Fibroblast of lung (primary cell): ENCODE measurements at regions not wholly inside any gene's neighbourhood (a gene's known extent, or its start where the extent isn't known, plus 50 kb on each side); places are given as distances from the start of the nearest gene placed in this dataset.

Experiments
- DNase-seq, 2 donors: peaks; one replicate each; pipeline versions ENCODE4 v3.0.0 to v3.0.0-alpha.2; 2010; ENCODE audit warnings: low read depth in 2 of 2
- H2AFZ ChIP-seq: 2 replicates; pipeline ENCODE4 v1.5.1; 2012; ENCODE audit warnings: low read length, control low read depth, inconsistent platforms
- H3K27ac ChIP-seq: 2 replicates; pipeline ENCODE4 v1.5.1; 2011; ENCODE audit warnings: low read length, control low read depth; ENCODE audit not compliant: insufficient read depth
- H3K27me3 ChIP-seq: 2 replicates; pipeline ENCODE4 v1.5.1; 2011; ENCODE audit warnings: mild to moderate bottlenecking, low read length; ENCODE audit not compliant: control insufficient read depth, insufficient read depth
- H3K36me3 ChIP-seq: 2 replicates; pipeline ENCODE4 v1.5.1; 2011; ENCODE audit warnings: low read length; ENCODE audit not compliant: control insufficient read depth, insufficient read depth
- H3K4me1 ChIP-seq: 2 replicates; pipeline ENCODE4 v1.5.1; 2011; ENCODE audit warnings: low read length; ENCODE audit not compliant: control insufficient read depth, insufficient read depth; ENCODE audit errors: extremely low read depth
- H3K4me2 ChIP-seq: 2 replicates; pipeline ENCODE4 v1.5.1; 2011; ENCODE audit warnings: low read length, control low read depth; ENCODE audit not compliant: insufficient read depth; ENCODE audit errors: extremely low read depth
- H3K4me3 ChIP-seq, 4 experiments: fragments of 200-600 bp in 1 of 4; sonication (generic) in 1 of 4; replicated peaks in 1 of 4; 2 replicates each; pipeline ENCODE4 v1.5.1; 2011 to 2016; ENCODE audit warnings: low read length in 4 of 4, low read depth in 3 of 4, mild to moderate bottlenecking in 3 of 4, control low read depth in 2 of 4, inconsistent platforms in 1 of 4, mixed read lengths in 1 of 4; ENCODE audit not compliant: insufficient read depth in 1 of 4; ENCODE audit errors: control extremely low read depth in 1 of 4
- H3K79me2 ChIP-seq: 2 replicates; pipeline ENCODE4 v1.5.1; 2012; ENCODE audit warnings: mild to moderate bottlenecking, low read length, inconsistent platforms; ENCODE audit not compliant: control insufficient read depth, insufficient read depth
- H3K9ac ChIP-seq: 2 replicates; pipeline ENCODE4 v1.5.1; 2011; ENCODE audit warnings: mild to moderate bottlenecking, low read length, control low read depth; ENCODE audit not compliant: insufficient read depth
- H3K9me3 ChIP-seq: 2 replicates; pipeline ENCODE4 v1.5.1; 2012; ENCODE audit warnings: low read depth, low read length; ENCODE audit not compliant: control insufficient read depth, insufficient read depth
- H4K20me1 ChIP-seq: 2 replicates; pipeline ENCODE4 v1.5.1; 2011; ENCODE audit warnings: low read length; ENCODE audit not compliant: control insufficient read depth, insufficient read depth; ENCODE audit errors: extremely low read depth
- EZH2 ChIP-seq: IDR thresholded peaks from 2 replicates; pipeline ENCODE4 v1.5.1; 2012; ENCODE audit warnings: low read length, control low read depth, mild to moderate bottlenecking; ENCODE audit errors: missing control alignments
- TF ChIP-seq, protein P1 (sequence below), 2 donors: IDR thresholded peaks in 1 of 2; conservative IDR thresholded peaks in 1 of 2; 1 replicate in 1 of 2; 2 replicates in 1 of 2; pipeline ENCODE4 v1.5.1; 2011 to 2012; ENCODE audit warnings: low read length in 2 of 2, control low read depth in 1 of 2, inconsistent platforms in 1 of 2, low read depth in 1 of 2, mild to moderate bottlenecking in 1 of 2

DNA sequence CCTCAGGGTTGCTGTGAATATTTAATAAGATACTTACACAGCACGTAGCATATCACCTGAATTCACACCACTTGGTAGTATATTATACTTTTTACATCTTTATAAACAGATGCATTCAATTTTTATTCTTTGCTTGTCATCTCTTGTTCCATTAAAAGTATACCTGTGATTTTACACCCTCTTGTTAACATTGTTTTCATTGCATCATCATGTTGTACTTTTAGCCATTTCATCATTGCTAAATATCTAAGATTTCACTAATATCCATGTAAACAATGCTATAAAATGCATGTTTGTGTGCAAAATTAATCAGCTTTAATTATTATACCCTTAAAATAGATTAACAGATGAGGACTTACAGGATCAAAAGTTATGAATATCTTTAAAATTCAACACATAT is 155.3 kb downstream of the MEX3B start:
- no peak overlapping the region for H3K4me3 ChIP-seq
- no peak overlapping the region for H3K9ac ChIP-seq
- DNase-seq, result no peak
- no peak overlapping the region for H3K27ac ChIP-seq
- H3K36me3 ChIP-seq, result no peaks in the 10 kb centered on the region
- H3K79me2 ChIP-seq, result no peaks in the 10 kb centered on the region
- no peak overlapping the region for H2AFZ ChIP-seq
- H3K9me3 ChIP-seq, result no peaks in the 10 kb centered on the region
- H3K27me3 ChIP-seq, result no peaks in the 10 kb centered on the region
- H4K20me1 ChIP-seq, result no peaks in the 10 kb centered on the region
- TF ChIP-seq, protein P1, sequence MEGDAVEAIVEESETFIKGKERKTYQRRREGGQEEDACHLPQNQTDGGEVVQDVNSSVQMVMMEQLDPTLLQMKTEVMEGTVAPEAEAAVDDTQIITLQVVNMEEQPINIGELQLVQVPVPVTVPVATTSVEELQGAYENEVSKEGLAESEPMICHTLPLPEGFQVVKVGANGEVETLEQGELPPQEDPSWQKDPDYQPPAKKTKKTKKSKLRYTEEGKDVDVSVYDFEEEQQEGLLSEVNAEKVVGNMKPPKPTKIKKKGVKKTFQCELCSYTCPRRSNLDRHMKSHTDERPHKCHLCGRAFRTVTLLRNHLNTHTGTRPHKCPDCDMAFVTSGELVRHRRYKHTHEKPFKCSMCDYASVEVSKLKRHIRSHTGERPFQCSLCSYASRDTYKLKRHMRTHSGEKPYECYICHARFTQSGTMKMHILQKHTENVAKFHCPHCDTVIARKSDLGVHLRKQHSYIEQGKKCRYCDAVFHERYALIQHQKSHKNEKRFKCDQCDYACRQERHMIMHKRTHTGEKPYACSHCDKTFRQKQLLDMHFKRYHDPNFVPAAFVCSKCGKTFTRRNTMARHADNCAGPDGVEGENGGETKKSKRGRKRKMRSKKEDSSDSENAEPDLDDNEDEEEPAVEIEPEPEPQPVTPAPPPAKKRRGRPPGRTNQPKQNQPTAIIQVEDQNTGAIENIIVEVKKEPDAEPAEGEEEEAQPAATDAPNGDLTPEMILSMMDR (conservative IDR thresholded peaks at IDR 0.05 in 1 of 2, IDR thresholded peaks at IDR 0.05 in 1 of 2; ENCODE audit: low read depth in 1 of 2, low read length in 2 of 2), result no peak
- no peak for TF ChIP-seq EZH2
- peaks cover 8% of the 10 kb centered on the region for H3K4me1 ChIP-seq
- no peak overlapping the region for H3K4me2 ChIP-seq

DNA sequence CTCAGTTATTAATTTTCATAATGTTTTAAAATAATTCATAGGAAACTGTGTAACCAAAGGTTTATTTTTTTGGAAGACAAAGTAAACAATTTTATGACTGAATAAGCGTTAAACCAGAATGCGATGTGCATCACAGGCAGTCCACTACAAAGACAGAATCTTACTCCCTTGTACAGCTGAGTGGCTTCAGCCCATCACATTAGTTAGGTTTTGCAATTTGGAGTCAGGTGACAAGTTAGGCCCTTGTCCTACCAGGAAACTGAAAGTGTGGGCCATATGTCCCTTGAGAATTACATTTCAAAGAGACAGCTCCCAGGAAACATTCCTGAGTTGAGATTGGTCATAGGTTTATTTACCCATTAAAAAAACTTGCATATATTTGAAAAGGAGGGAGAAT is 156.3 kb downstream of the MEX3B start:
- no peak for TF ChIP-seq EZH2
- TF ChIP-seq, protein P1 (conservative IDR thresholded peaks at IDR 0.05 in 1 of 2, IDR thresholded peaks at IDR 0.05 in 1 of 2; ENCODE audit: low read depth in 1 of 2, low read length in 2 of 2), result no peak
- no peaks in the 10 kb centered on the region for H3K36me3 ChIP-seq
- no peaks in the 10 kb centered on the region for H4K20me1 ChIP-seq
- no peaks in the 10 kb centered on the region for H3K79me2 ChIP-seq
- no peaks in the 10 kb centered on the region for H3K27me3 ChIP-seq
- H3K9ac ChIP-seq, result no peak overlapping the region
- H3K27ac ChIP-seq, result no peak overlapping the region
- H3K4me2 ChIP-seq, result no peak overlapping the region
- DNase-seq, result peak in 1 of 2 donors; percentile 58
- no peak overlapping the region for H2AFZ ChIP-seq
- H3K4me3 ChIP-seq, result no peak overlapping the region
- H3K9me3 ChIP-seq, result no peaks in the 10 kb centered on the region
- H3K4me1 ChIP-seq, result peaks cover 8% of the 10 kb centered on the region

DNA sequence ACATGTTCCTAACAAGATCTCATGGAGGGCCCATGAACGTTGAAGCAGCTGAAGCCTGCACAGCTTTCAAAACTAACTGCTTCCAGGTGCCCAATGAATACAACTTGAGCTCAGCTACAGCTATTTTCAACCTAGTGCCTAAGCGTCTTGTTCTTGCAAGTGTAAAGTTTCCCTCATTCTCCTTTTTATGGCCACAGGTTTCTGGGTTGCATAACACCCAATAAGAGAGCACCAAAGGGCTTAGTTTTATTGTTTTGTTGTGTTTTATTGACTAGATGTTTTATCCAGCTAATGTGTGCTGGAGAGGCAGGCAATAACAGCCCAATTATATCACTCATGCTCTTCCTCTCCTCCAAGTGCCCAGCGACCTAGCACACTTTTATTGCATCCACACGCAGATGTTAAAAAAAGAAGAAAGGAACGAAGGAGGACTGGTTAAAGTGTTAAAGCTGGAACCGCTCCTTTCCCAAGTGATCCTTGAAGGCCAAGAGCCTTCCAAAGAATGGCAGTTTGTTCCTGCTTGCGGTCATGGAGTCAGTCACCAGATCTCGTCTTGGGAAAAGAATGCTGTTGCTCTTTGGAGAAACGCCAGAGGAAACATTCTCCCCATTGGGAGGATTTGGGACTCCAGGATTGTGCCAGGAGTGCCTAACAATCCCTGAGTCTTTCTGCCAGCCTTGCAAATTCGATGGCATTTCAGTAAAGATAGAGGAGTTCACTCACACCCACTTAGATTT is 156.9 kb downstream of the MEX3B start:
- Histone ChIP-seq H3K79me2 (no peaks in the 10 kb centered on the region), H4K20me1 (no peaks in the 10 kb centered on the region), H2AFZ (no peak overlapping the region), H3K36me3 (no peaks in the 10 kb centered on the region), H3K4me2 (peak overlapping the region; percentile 44), H3K4me3 (no peak overlapping the region), H3K27ac (no peak overlapping the region), H3K27me3 (no peaks in the 10 kb centered on the region), H3K9me3 (no peaks in the 10 kb centered on the region), H3K9ac (no peak overlapping the region), H3K4me1 (peaks cover 8% of the 10 kb centered on the region)
- no peak for TF ChIP-seq EZH2
- TF ChIP-seq, protein P1 (conservative IDR thresholded peaks at IDR 0.05 in 1 of 2, IDR thresholded peaks at IDR 0.05 in 1 of 2; ENCODE audit: low read depth in 1 of 2, low read length in 2 of 2), result no peak
- DNase-seq, result peak; percentile 81 to 85
